ENCODE measurements at regions not wholly inside any gene's neighbourhood (a gene's known extent, or its start where the extent isn't known, plus 50 kb on each side); places are given as distances from the start of the nearest gene placed in this dataset.

GRCh38 chr5:97489010-97489840 is 306.2 kb upstream of the RIOK2 start:
- no peak overlapping the region for H3K4me3 ChIP-seq (ENCODE audit: low read length)
- no peak for DNase-seq (ENCODE audit: low read depth)
- no peak for TF ChIP-seq CTCF (conservative IDR thresholded peaks at IDR 0.05; ENCODE audit: low read depth, low read length)

- no peak for TF ChIP-seq CTCF (conservative IDR thresholded peaks at IDR 0.05; ENCODE audit: low read depth, low read length)
- H3K4me3 ChIP-seq (ENCODE audit: low read length), result no peak overlapping the region
These were observed 311.4 kb upstream of the RIOK2 start for GRCh38 chr5:97494465-97494864.

GRCh38 chr5:97495301-97495700 is 312.3 kb upstream of the RIOK2 start:
- TF ChIP-seq CTCF (conservative IDR thresholded peaks at IDR 0.05; ENCODE audit: low read depth, low read length), result no peak

More at GRCh38 chr5:97494465-97494864, 311.4 kb upstream of the RIOK2 start:
- peak; percentile 48 for DNase-seq (ENCODE audit: low read depth)

GRCh38 chr5:97496037-97496436 is 313.0 kb upstream of the RIOK2 start:
- DNase-seq (ENCODE audit: low read depth), result no peak
- no peak for TF ChIP-seq CTCF (conservative IDR thresholded peaks at IDR 0.05; ENCODE audit: low read depth, low read length)
- no peak overlapping the region for H3K4me3 ChIP-seq (ENCODE audit: low read length)

More at GRCh38 chr5:97495301-97495700, 312.3 kb upstream of the RIOK2 start:
- no peak overlapping the region for H3K4me3 ChIP-seq (ENCODE audit: low read length)
- no peak for DNase-seq (ENCODE audit: low read depth)

GRCh38 chr5:97498657-97499056 is 315.6 kb upstream of the RIOK2 start:
- no peak for TF ChIP-seq CTCF (conservative IDR thresholded peaks at IDR 0.05; ENCODE audit: low read depth, low read length)

GRCh38 chr5:97499605-97500004 is 316.6 kb upstream of the RIOK2 start:
- no peak overlapping the region for H3K4me3 ChIP-seq (ENCODE audit: low read length)
- no peak for TF ChIP-seq CTCF (conservative IDR thresholded peaks at IDR 0.05; ENCODE audit: low read depth, low read length)
- DNase-seq (ENCODE audit: low read depth), result no peak

More at GRCh38 chr5:97498657-97499056, 315.6 kb upstream of the RIOK2 start:
- no peak overlapping the region for H3K4me3 ChIP-seq (ENCODE audit: low read length)
- no peak for DNase-seq (ENCODE audit: low read depth)

All from retinal pigment epithelial cell (primary cell).